OCI-LY1 (cell line): ENCODE measurements at regions not wholly inside any gene's neighbourhood (a gene's known extent, or its start where the extent isn't known, plus 50 kb on each side); places are given as distances from the start of the nearest gene placed in this dataset.
"Not testable (repeated sequence)": the region's sequence is repeated elsewhere in the genome, so short reads cannot be mapped to it uniquely, and the experiment has no call there.

ENCODE experiments used
- H2AFZ ChIP-seq: fragments of 200-600 bp; sonication (generic), shearing (Covaris generic); 2 replicates; pipeline ENCODE4 v1.6.0; 2014; ENCODE audit warnings: antibody characterized with exemption, mild to moderate bottlenecking, low read length
- H3F3A ChIP-seq: fragments of 200-600 bp; sonication (generic), shearing (Covaris generic); 2 replicates; pipeline ENCODE4 v1.6.0; 2014; ENCODE audit warnings: mild to moderate bottlenecking, antibody characterized with exemption, low read length, moderate library complexity; ENCODE audit not compliant: insufficient read depth
- H3K27ac ChIP-seq: fragments of 200-600 bp; sonication (generic); 2 replicates; pipeline ENCODE4 v1.5.1; 2014; ENCODE audit warnings: low read length, mixed run types, mild to moderate bottlenecking, low read depth; ENCODE audit not compliant: poor library complexity, severe bottlenecking
- H3K27me3 ChIP-seq: fragments of 200-600 bp; sonication (generic); 2 replicates; pipeline ENCODE4 v1.6.0; 2014; ENCODE audit warnings: antibody characterized with exemption, mild to moderate bottlenecking, low read length, moderate library complexity; ENCODE audit not compliant: insufficient read depth
- H3K36me3 ChIP-seq: fragments of 200-600 bp; sonication (generic); 2 replicates; pipeline ENCODE4 v1.6.1; 2014; ENCODE audit warnings: mild to moderate bottlenecking, antibody characterized with exemption, low read length, moderate library complexity, mixed read lengths; ENCODE audit not compliant: insufficient read depth
- H3K4me1 ChIP-seq: fragments of 200-600 bp; sonication (generic); 2 replicates; pipeline ENCODE4 v1.5.1; 2014; ENCODE audit warnings: mild to moderate bottlenecking, low read length, moderate library complexity; ENCODE audit not compliant: insufficient read depth, severe bottlenecking
- H3K4me2 ChIP-seq: fragments of 200-600 bp; sonication (generic), shearing (Covaris generic); 2 replicates; pipeline ENCODE4 v1.6.1; 2014; ENCODE audit warnings: low read length
- H3K4me3 ChIP-seq: fragments of 200-600 bp; sonication (generic); 2 replicates; pipeline ENCODE4 v1.5.1; 2014; ENCODE audit warnings: low read length, low read depth, mild to moderate bottlenecking, mixed read lengths; ENCODE audit not compliant: poor library complexity, severe bottlenecking
- H3K79me2 ChIP-seq: fragments of 200-600 bp; shearing (Covaris generic); 2 replicates; pipeline ENCODE4 v1.6.1; 2016; ENCODE audit warnings: mixed run types, low read length, mixed read lengths; ENCODE audit not compliant: insufficient read depth
- H3K9ac ChIP-seq: fragments of 200-600 bp; sonication (generic), shearing (Covaris generic); 2 replicates; pipeline ENCODE4 v1.6.1; 2014; ENCODE audit warnings: mild to moderate bottlenecking, low read length, mixed read lengths
- H3K9me2 ChIP-seq: fragments of 200-600 bp; sonication (generic), shearing (Covaris generic); 2 replicates; pipeline ENCODE4 v1.6.1; 2014; ENCODE audit warnings: low read depth, mild to moderate bottlenecking, low read length, mixed read lengths
- H3K9me3 ChIP-seq: fragments of 200-600 bp; shearing (Covaris generic); 2 replicates; pipeline ENCODE4 v1.6.1; 2014; ENCODE audit warnings: low read length, mixed read lengths
- H4K20me1 ChIP-seq: fragments of 200-600 bp; sonication (generic), shearing (Covaris generic); 2 replicates; pipeline ENCODE4 v1.6.0; 2016; ENCODE audit warnings: mild to moderate bottlenecking, low read length; ENCODE audit not compliant: insufficient read depth
- CTCF ChIP-seq: fragments of 200-600 bp; sonication (generic), shearing (Covaris generic); IDR thresholded peaks from 2 replicates; pipeline ENCODE4 v1.5.1; 2017; ENCODE audit warnings: mild to moderate bottlenecking, antibody characterized with exemption, low read length, moderate library complexity, mixed read lengths
- EZH2 ChIP-seq: fragments of 200-600 bp; sonication (generic), shearing (Covaris generic); IDR thresholded peaks from 2 replicates; pipeline ENCODE4 v1.8.0; 2017; ENCODE audit warnings: borderline replicate concordance, mixed run types, mild to moderate bottlenecking, antibody characterized with exemption, low read length, moderate library complexity, mixed read lengths

DNA sequence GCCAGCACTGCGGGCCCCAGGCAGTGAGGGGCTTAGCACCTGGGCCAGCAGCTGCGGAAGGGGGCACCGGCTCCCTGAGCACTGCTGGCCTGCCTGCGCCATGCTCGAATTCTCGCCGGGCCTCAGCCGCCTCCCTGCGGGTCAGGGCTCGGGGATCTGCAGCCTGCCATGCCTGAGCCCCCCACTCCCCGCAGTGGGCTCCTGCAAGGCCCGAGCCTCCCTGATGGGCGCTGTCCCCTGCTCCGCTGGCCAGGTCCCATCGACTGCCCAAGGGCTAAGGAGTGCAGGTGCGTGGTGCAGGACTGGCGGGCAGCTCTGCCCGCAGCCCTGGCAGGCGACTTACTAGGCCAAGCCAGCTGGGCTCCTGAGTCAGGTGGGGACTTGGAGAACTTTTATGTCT, 133.3 kb upstream of the LMNTD1 start:
- Histone ChIP-seq H3K36me3 (no peaks in the 10 kb centered on the region), H2AFZ (no peak overlapping the region), H3K79me2 (no peaks in the 10 kb centered on the region), H3K9ac (no peak overlapping the region), H4K20me1 (no peaks in the 10 kb centered on the region), H3K4me3 (no peak overlapping the region), H3K27ac (no peak overlapping the region), H3K4me2 (no peak overlapping the region), H3K4me1 (no peaks in the 10 kb centered on the region), H3F3A (no peaks in the 10 kb centered on the region), H3K9me2 (no peaks in the 10 kb centered on the region), H3K27me3 (no peaks in the 10 kb centered on the region), H3K9me3 (no peaks in the 10 kb centered on the region)
- TF ChIP-seq CTCF, result no peak
- TF ChIP-seq EZH2, result no peak

DNA sequence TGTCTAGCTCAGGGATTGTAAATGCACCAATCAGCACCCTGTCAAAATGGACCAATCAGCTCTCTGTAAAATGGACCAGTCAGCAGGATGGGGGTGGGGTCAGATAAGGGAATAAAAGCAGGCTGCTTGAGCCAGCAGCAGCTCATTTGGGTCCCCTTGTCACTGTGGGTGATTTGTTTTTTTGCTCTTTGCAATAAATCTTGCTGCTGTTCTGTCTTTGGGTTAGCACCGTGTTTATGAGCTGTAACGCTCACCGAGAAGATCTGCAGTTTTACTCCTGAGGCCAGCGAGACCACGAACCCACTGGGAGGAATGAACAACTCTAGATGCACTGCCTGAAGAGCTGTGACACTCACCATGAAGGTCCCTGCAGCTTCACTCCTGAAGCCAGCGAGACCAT, 134.1 kb upstream of the LMNTD1 start:
- H3K4me1 ChIP-seq, result no peaks in the 10 kb centered on the region
- H3K27me3 ChIP-seq, result no peaks in the 10 kb centered on the region
- no peak overlapping the region for H2AFZ ChIP-seq
- no peaks in the 10 kb centered on the region for H3K79me2 ChIP-seq
- H3K4me2 ChIP-seq, result no peak overlapping the region
- H3K9ac ChIP-seq, result no peak overlapping the region
- TF ChIP-seq CTCF (no peak), EZH2 (no peak)
- no peaks in the 10 kb centered on the region for H3K9me2 ChIP-seq
- no peaks in the 10 kb centered on the region for H4K20me1 ChIP-seq
- no peaks in the 10 kb centered on the region for H3K9me3 ChIP-seq
- H3K4me3 ChIP-seq, result no peak overlapping the region
- H3F3A ChIP-seq, result no peaks in the 10 kb centered on the region
- H3K27ac ChIP-seq, result no peak overlapping the region
- no peaks in the 10 kb centered on the region for H3K36me3 ChIP-seq

- not testable (repeated sequence) for H3K4me2 ChIP-seq, H3K36me3 ChIP-seq, H3K4me3 ChIP-seq, H3K4me1 ChIP-seq, H2AFZ ChIP-seq, H3K79me2 ChIP-seq, H3K9ac ChIP-seq, H3K27ac ChIP-seq, H4K20me1 ChIP-seq, H3K9me2 ChIP-seq, H3F3A ChIP-seq, H3K27me3 ChIP-seq, H3K9me3 ChIP-seq
Measured at GRCh38 chr12:25688851-25689250, 135.8 kb upstream of the LMNTD1 start.

DNA sequence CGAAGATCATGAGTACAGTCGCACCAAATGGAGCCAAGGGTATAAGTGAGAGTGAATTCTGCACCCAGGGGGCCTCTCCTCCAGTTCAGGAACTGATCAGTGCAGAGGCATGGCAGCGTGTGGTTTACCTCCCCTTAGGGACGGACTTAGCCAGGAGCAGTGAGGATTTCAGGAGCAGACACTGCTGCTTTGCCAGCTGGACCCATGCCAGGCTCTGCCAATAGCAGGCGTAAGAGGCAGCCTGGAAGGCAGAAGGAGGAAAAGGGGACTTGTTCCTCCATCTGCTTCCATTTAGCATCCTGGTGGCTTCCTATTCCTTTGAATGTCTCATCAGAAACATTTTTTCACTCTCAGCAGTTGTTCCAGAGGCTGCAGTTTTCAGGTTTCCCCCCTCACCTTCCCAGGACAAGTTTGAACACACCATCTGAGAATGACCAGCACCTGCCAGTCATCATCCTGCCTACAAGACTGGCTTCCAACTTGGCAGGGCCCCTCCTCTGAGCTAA, 137.0 kb upstream of the LMNTD1 start:
- Histone ChIP-seq H3K9ac (no peak overlapping the region), H3K4me3 (no peak overlapping the region), H3K4me1 (no peaks in the 10 kb centered on the region), H3K9me2 (no peaks in the 10 kb centered on the region), H3K9me3 (no peaks in the 10 kb centered on the region), H3K79me2 (no peaks in the 10 kb centered on the region), H2AFZ (no peak overlapping the region), H3K4me2 (no peak overlapping the region), H4K20me1 (no peaks in the 10 kb centered on the region), H3K27me3 (no peaks in the 10 kb centered on the region), H3F3A (no peaks in the 10 kb centered on the region), H3K27ac (no peak overlapping the region), H3K36me3 (no peaks in the 10 kb centered on the region)
- TF ChIP-seq CTCF (no peak), EZH2 (no peak)
